B cell (primary cell): ENCODE measurements at regions not wholly inside any gene's neighbourhood (a gene's known extent, or its start where the extent isn't known, plus 50 kb on each side); places are given as distances from the start of the nearest gene placed in this dataset.

ENCODE experiments used
- ATAC-seq: fragments of 200-7000 bp; cut with Tn5 transposase; one replicate; pipeline ENCODE4 v1.10.0; 2021; ENCODE audit warnings: low read depth, mild to moderate bottlenecking, moderate number of reproducible peaks, moderate library complexity
- CTCF ChIA-PET: fragments of 350-600 bp; sonication (Branson Sonifier 250); formaldehyde crosslinking; loops from one replicate; lab custom pipeline; 2021; ENCODE audit warnings: antibody characterized with exemption, inconsistent platforms; lab: Charles Lee
- POLR2A ChIA-PET: fragments of 350-600 bp; sonication (Branson Sonifier 250); formaldehyde crosslinking; loops from one replicate; lab custom pipeline; 2021; ENCODE audit warnings: antibody characterized with exemption; lab: Charles Lee
- DNase-seq: peaks from one replicate; pipeline ENCODE4 v3.0.0; 2013
- H2AFZ ChIP-seq: 2 replicates; pipeline ENCODE4 v1.6.1; 2012; ENCODE audit warnings: mild to moderate bottlenecking, low read depth, low read length; ENCODE audit not compliant: insufficient read depth, poor library complexity, severe bottlenecking
- H3K27ac ChIP-seq, 2 donors: 1 replicate in 1 of 2; 2 replicates in 1 of 2; pipeline ENCODE4 v1.5.1; 2012 to 2013; ENCODE audit warnings: low read length in 2 of 2, mild to moderate bottlenecking in 2 of 2, moderate library complexity in 1 of 2
- H3K27me3 ChIP-seq, 4 experiments: fragments of 200-600 bp in 1 of 4; sonication (generic) in 1 of 4; replicated peaks in 1 of 4; 1 replicate in 2 of 4; 2 replicates in 2 of 4; pipeline versions ENCODE4 v1.6.1 to v1.7.0; 2013 to 2016; ENCODE audit warnings: low read length in 3 of 4, mild to moderate bottlenecking in 2 of 4, mixed read lengths in 1 of 4, moderate library complexity in 1 of 4; ENCODE audit not compliant: insufficient read depth in 4 of 4, control insufficient read depth in 3 of 4; ENCODE audit errors: control extremely low read depth in 1 of 4
- H3K36me3 ChIP-seq, 2 experiments: replicated peaks in 1 of 2; 1 replicate in 1 of 2; 2 replicates in 1 of 2; pipeline versions ENCODE4 v1.6.1 to v1.7.1; 2013; ENCODE audit warnings: low read length in 1 of 2; ENCODE audit not compliant: insufficient read depth in 2 of 2, control insufficient read depth in 1 of 2; ENCODE audit errors: control extremely low read depth in 1 of 2, extremely low read depth in 1 of 2
- H3K4me1 ChIP-seq, 2 donors: fragments of 200-600 bp in 1 of 2; sonication (generic) in 1 of 2; 1 replicate in 1 of 2; 2 replicates in 1 of 2; pipeline versions ENCODE4 v1.5.1 to v1.6.1; 2013 to 2017; ENCODE audit warnings: low read length in 2 of 2; ENCODE audit not compliant: control insufficient read depth in 2 of 2, insufficient read depth in 2 of 2
- H3K4me2 ChIP-seq: replicated peaks from 2 replicates; pipeline ENCODE3; 2012; ENCODE audit warnings: mild to moderate bottlenecking, low read depth, low read length; ENCODE audit not compliant: poor library complexity, severe bottlenecking
- H3K4me3 ChIP-seq, 5 experiments: fragments of 200-600 bp in 1 of 5; sonication (generic) in 1 of 5; 1 replicate in 3 of 5; 2 replicates in 2 of 5; pipeline versions ENCODE4 v1.5.1 to v1.7.0; 2011 to 2016; ENCODE audit warnings: low read length in 4 of 5, mild to moderate bottlenecking in 4 of 5, low read depth in 2 of 5, control low read depth in 1 of 5, moderate library complexity in 1 of 5; ENCODE audit not compliant: insufficient read depth in 1 of 5; ENCODE audit errors: control extremely low read depth in 1 of 5, extremely low read depth in 1 of 5
- H3K79me2 ChIP-seq: fragments of 200-600 bp; sonication (generic); one replicate; pipeline ENCODE4 v1.6.0; 2016; ENCODE audit warnings: low read length; ENCODE audit not compliant: control insufficient read depth, insufficient read depth
- H3K9ac ChIP-seq: fragments of 200-600 bp; sonication (generic); 2 replicates; pipeline ENCODE4 v1.6.1; 2017; ENCODE audit warnings: mild to moderate bottlenecking, low read length, moderate library complexity
- H3K9me3 ChIP-seq, 3 donors: one replicate each; pipeline versions ENCODE4 v1.6.1 to v1.7.1; 2013; ENCODE audit warnings: low read length in 2 of 3; ENCODE audit not compliant: control insufficient read depth in 2 of 3, insufficient read depth in 1 of 3; ENCODE audit errors: control extremely low read depth in 1 of 3
- H4K20me1 ChIP-seq: 2 replicates; pipeline ENCODE4 v1.6.0; 2012; ENCODE audit warnings: mild to moderate bottlenecking, low read length; ENCODE audit not compliant: insufficient read depth, control insufficient read depth, poor library complexity, severe bottlenecking
- H3K27ac Mint-ChIP-seq: one replicate; pipeline ENCODE4 v1.8.0; 2021; ENCODE audit warnings: mixed read lengths
- H3K27me3 Mint-ChIP-seq: one replicate; pipeline ENCODE4 v1.8.0; 2021; ENCODE audit warnings: mixed read lengths
- H3K4me1 Mint-ChIP-seq: one replicate; pipeline ENCODE4 v1.8.0; 2021; ENCODE audit warnings: mixed read lengths
- H3K4me3 Mint-ChIP-seq: one replicate; pipeline ENCODE4 v1.8.0; 2021; ENCODE audit warnings: mixed read lengths
- H3K9me3 Mint-ChIP-seq: one replicate; pipeline ENCODE4 v1.8.0; 2022; ENCODE audit warnings: mixed read lengths; ENCODE audit not compliant: insufficient read depth
- EZH2 ChIP-seq: IDR thresholded peaks from 2 replicates; pipeline ENCODE4 v1.6.1; 2012; ENCODE audit warnings: borderline replicate concordance, low read depth, mild to moderate bottlenecking, moderate library complexity, low read length; ENCODE audit not compliant: insufficient read depth, poor library complexity, severe bottlenecking
- WGBS: methylation state at CpG from one replicate; pipeline ENCODE4 v1.1.5; 2013; ENCODE audit warnings: missing lambda C conversion rate; ENCODE audit not compliant: insufficient coverage; 5-methylcytosine and 5-hydroxymethylcytosine counted together
- intact Hi-C: fragments of 100-400 bp; cut with micrococcal nuclease; formaldehyde crosslinking; loops from one replicate; pipeline ENCODE4 v1.10.0; 2022
- TF ChIP-seq, protein P1 (sequence below): fragments of 200-600 bp; IDR thresholded peaks from one replicate; pipeline ENCODE4 v1.8.0; 2022; ENCODE audit warnings: antibody characterized with exemption, mild to moderate bottlenecking

DNA sequence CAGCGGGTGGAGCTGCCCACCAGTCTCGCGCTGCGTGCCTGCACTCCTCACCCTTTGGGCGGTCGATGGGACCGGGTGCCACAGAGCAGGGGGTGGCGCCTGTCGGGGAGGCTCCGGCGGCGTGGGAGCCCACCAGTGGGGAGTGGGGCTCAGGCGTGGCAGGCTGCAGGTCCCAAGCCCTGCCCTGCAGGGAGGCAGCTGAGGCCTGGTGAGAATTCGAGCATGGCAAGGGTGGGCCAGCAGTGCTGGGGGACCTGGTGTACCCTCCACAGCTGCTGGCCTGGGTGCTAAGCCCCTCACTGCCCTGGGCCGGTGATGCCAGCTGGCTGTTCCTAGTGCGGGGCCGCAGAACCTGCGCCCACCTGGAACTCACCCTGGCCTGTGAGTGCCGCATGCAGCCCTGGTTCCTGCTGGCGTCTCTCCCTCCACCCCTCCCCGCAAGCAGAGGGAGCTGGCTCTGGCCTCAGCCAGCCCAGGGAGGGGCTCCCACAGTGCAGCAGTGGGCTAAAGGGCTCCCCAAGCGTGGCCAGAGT lies 746.6 kb upstream of the PABPC4L start:
- Mint-ChIP-seq H3K27ac (no peak overlapping the region), H3K9me3 (no peaks in the 10 kb centered on the region), H3K4me1 (no peaks in the 10 kb centered on the region), H3K27me3 (no peaks in the 10 kb centered on the region), H3K4me3 (no peak overlapping the region)
- Histone ChIP-seq H3K9ac (no peak overlapping the region), H3K27me3 (no peaks in the 10 kb centered on the region), H3K27ac (no peak overlapping the region), H3K9me3 (peaks cover 0 to 17% (median 0%) of the 10 kb centered on the region in 3 donors), H4K20me1 (no peaks in the 10 kb centered on the region), H2AFZ (no peak overlapping the region), H3K36me3 (no peaks in the 10 kb centered on the region), H3K79me2 (no peaks in the 10 kb centered on the region), H3K4me1 (no peaks in the 10 kb centered on the region), H3K4me2 (no peak overlapping the region), H3K4me3 (no peak overlapping the region)
- ATAC-seq, result no peak
- TF ChIP-seq, protein P1, sequence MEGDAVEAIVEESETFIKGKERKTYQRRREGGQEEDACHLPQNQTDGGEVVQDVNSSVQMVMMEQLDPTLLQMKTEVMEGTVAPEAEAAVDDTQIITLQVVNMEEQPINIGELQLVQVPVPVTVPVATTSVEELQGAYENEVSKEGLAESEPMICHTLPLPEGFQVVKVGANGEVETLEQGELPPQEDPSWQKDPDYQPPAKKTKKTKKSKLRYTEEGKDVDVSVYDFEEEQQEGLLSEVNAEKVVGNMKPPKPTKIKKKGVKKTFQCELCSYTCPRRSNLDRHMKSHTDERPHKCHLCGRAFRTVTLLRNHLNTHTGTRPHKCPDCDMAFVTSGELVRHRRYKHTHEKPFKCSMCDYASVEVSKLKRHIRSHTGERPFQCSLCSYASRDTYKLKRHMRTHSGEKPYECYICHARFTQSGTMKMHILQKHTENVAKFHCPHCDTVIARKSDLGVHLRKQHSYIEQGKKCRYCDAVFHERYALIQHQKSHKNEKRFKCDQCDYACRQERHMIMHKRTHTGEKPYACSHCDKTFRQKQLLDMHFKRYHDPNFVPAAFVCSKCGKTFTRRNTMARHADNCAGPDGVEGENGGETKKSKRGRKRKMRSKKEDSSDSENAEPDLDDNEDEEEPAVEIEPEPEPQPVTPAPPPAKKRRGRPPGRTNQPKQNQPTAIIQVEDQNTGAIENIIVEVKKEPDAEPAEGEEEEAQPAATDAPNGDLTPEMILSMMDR, result no peak
- TF ChIP-seq EZH2, result no peak
- DNase-seq, result no peak
- POLR2A ChIA-PET, result no interaction called here
- CTCF ChIA-PET, result no interaction called here
- intact Hi-C loops, result no loop called here
- 93% methylated on average over 21 of the region's 22 CpGs for WGBS

DNA sequence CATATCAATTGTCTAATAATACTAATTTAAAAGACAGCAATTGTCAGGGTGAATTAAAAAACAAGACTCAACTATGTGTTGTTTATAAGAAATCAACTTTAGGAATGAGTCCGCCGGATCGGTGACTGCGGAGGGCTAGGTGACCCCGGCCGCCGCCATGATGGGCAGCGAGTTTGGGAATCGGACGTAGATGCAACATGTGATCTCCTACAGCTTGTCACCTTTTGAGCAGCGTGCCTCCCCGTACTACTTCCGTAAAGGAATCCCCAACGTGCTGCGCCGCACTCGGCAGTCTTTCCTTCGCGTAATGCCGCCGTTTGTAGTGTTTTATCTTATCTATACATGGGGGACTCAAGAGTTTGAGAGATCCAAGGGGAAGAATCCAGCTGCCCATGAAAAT lies 742.5 kb upstream of the PABPC4L start:
- CTCF ChIA-PET, result no interaction called here
- H3K27me3 Mint-ChIP-seq, result no peaks in the 10 kb centered on the region
- intact Hi-C loops, result no loop called here
- no peak overlapping the region for H2AFZ ChIP-seq
- H3K9me3 ChIP-seq, result peaks cover 0 to 7% (median 0%) of the 10 kb centered on the region in 3 donors
- H3K4me1 Mint-ChIP-seq, result no peaks in the 10 kb centered on the region
- no peak for TF ChIP-seq EZH2
- TF ChIP-seq, protein P1, result no peak
- H3K4me3 Mint-ChIP-seq, result no peak overlapping the region
- H3K4me1 ChIP-seq, result no peaks in the 10 kb centered on the region
- H3K27me3 ChIP-seq, result no peaks in the 10 kb centered on the region
- H3K27ac Mint-ChIP-seq, result no peak overlapping the region
- no peak overlapping the region for H3K4me2 ChIP-seq
- no peak for DNase-seq
- no peaks in the 10 kb centered on the region for H3K79me2 ChIP-seq
- H3K9ac ChIP-seq, result no peak overlapping the region
- H3K9me3 Mint-ChIP-seq, result peaks cover 4% of the 10 kb centered on the region
- no peak overlapping the region for H3K27ac ChIP-seq
- H3K36me3 ChIP-seq, result no peaks in the 10 kb centered on the region
- 95% methylated on average over 11 of the region's 21 CpGs for WGBS
- no peak overlapping the region for H3K4me3 ChIP-seq
- no peaks in the 10 kb centered on the region for H4K20me1 ChIP-seq
- POLR2A ChIA-PET, result no interaction called here
- no peak for ATAC-seq
